ENCODE measurements at regions not wholly inside any gene's neighbourhood (a gene's known extent, or its start where the extent isn't known, plus 50 kb on each side); places are given as distances from the start of the nearest gene placed in this dataset.
"Not testable (repeated sequence)": the region's sequence is repeated elsewhere in the genome, so short reads cannot be mapped to it uniquely, and the experiment has no call there.

- no peak for DNase-seq
Measured at GRCh38 chr3:140871022-140871421, 70.6 kb upstream of the SLC25A36 start.

- DNase-seq: not testable (repeated sequence)
Measured at GRCh38 chr3:140872165-140872564, 69.5 kb upstream of the SLC25A36 start.

- DNase-seq: no peak
Measured at GRCh38 chr3:140883428-140884040, 58.1 kb upstream of the SLC25A36 start.

- not testable (repeated sequence) for DNase-seq
Measured at GRCh38 chr3:140885697-140886096, 55.9 kb upstream of the SLC25A36 start.
